Fibroblast of skin of right biceps (primary cell): ENCODE measurements at regions not wholly inside any gene's neighbourhood (a gene's known extent, or its start where the extent isn't known, plus 50 kb on each side); places are given as distances from the start of the nearest gene placed in this dataset.
A peak's percentile ranks its signal among the peaks of the same experiment; 100 is the strongest.
"Not testable (repeated sequence)": the region's sequence is repeated elsewhere in the genome, so short reads cannot be mapped to it uniquely, and the experiment has no call there.

Source experiments
- DNase-seq: peaks from one replicate; pipeline ENCODE4 v3.0.0-alpha.2; 2013

- peak; percentile 29 for DNase-seq
These were observed 156.4 kb upstream of the CBLB start for GRCh38 chr3:106025151-106025722.

GRCh38 chr3:106029954-106030626, 161.3 kb upstream of the CBLB start:
- DNase-seq: peak; percentile 53

GRCh38 chr3:106030627-106030963, 161.8 kb upstream of the CBLB start:
- DNase-seq: peak; percentile 68

- no peak for DNase-seq
These were observed 163.7 kb upstream of the CBLB start for GRCh38 chr3:106032479-106032878.

- no peak for DNase-seq
These were observed 164.8 kb upstream of the CBLB start for GRCh38 chr3:106033654-106034053.

- DNase-seq: no peak
These were observed 165.5 kb upstream of the CBLB start for GRCh38 chr3:106034313-106034712.

GRCh38 chr3:106035619-106036018, 166.8 kb upstream of the CBLB start:
- no peak for DNase-seq

- DNase-seq: no peak
These were observed 167.9 kb upstream of the CBLB start for GRCh38 chr3:106036696-106037095.

- no peak for DNase-seq
These were observed 178.4 kb upstream of the CBLB start for GRCh38 chr3:106047221-106047620.

- DNase-seq: no peak
These were observed 180.2 kb upstream of the CBLB start for GRCh38 chr3:106048946-106049481.

GRCh38 chr3:106049821-106050220, 181.0 kb upstream of the CBLB start:
- peak; percentile 56 for DNase-seq

- no peak for DNase-seq
These were observed 188.1 kb upstream of the CBLB start for GRCh38 chr3:106056931-106057330.

GRCh38 chr3:106058475-106058874, 189.7 kb upstream of the CBLB start:
- DNase-seq: no peak

- no peak for DNase-seq
These were observed 191.2 kb upstream of the CBLB start for GRCh38 chr3:106059953-106060517.

GRCh38 chr3:106063909-106064308, 195.1 kb upstream of the CBLB start:
- no peak for DNase-seq

- DNase-seq: no peak
These were observed 197.0 kb upstream of the CBLB start for GRCh38 chr3:106065831-106066230.

- no peak for DNase-seq
These were observed 198.9 kb upstream of the CBLB start for GRCh38 chr3:106067711-106068110.

GRCh38 chr3:106068381-106068780, 199.6 kb upstream of the CBLB start:
- no peak for DNase-seq

GRCh38 chr3:106068795-106069194, 200.0 kb upstream of the CBLB start:
- no peak for DNase-seq

- no peak for DNase-seq
These were observed 201.4 kb upstream of the CBLB start for GRCh38 chr3:106070187-106070586.

GRCh38 chr3:106071306-106071705, 202.5 kb upstream of the CBLB start:
- DNase-seq: no peak

GRCh38 chr3:106072596-106072995, 203.8 kb upstream of the CBLB start:
- not testable (repeated sequence) for DNase-seq

GRCh38 chr3:106073806-106074205, 205.0 kb upstream of the CBLB start:
- not testable (repeated sequence) for DNase-seq

GRCh38 chr3:106075731-106076130, 206.9 kb upstream of the CBLB start:
- not testable (repeated sequence) for DNase-seq
